HUES6 (cell line): ENCODE measurements at regions not wholly inside any gene's neighbourhood (a gene's known extent, or its start where the extent isn't known, plus 50 kb on each side); places are given as distances from the start of the nearest gene placed in this dataset.
"Not testable (repeated sequence)": the region's sequence is repeated elsewhere in the genome, so short reads cannot be mapped to it uniquely, and the experiment has no call there.

ENCODE experiments used
- H3K27ac ChIP-seq: 2 replicates; pipeline ENCODE4 v1.7.0; 2013; ENCODE audit warnings: low read depth, mild to moderate bottlenecking, low read length, inconsistent platforms
- H3K27me3 ChIP-seq: 2 replicates; pipeline ENCODE4 v1.6.1; 2013; ENCODE audit warnings: low read length; ENCODE audit not compliant: control insufficient read depth, insufficient read depth
- H3K36me3 ChIP-seq: 2 replicates; pipeline ENCODE4 v1.6.1; 2013; ENCODE audit warnings: low read length; ENCODE audit not compliant: control insufficient read depth, insufficient read depth
- H3K4me1 ChIP-seq: 2 replicates; pipeline ENCODE4 v1.6.1; 2013; ENCODE audit warnings: low read length; ENCODE audit not compliant: control insufficient read depth, insufficient read depth
- H3K4me3 ChIP-seq: 2 replicates; pipeline ENCODE4 v1.5.1; 2013; ENCODE audit warnings: low read depth, low read length
- H3K9ac ChIP-seq: one replicate; pipeline ENCODE4 v1.6.1; 2013; ENCODE audit warnings: mild to moderate bottlenecking, low read length
- H3K9me3 ChIP-seq: 2 replicates; pipeline ENCODE4 v1.6.1; 2013; ENCODE audit warnings: low read depth, low read length; ENCODE audit not compliant: control insufficient read depth, insufficient read depth

GRCh38 chr12:78556651-78557050 is 307.9 kb upstream of the SYT1 start:
- H3K9me3 ChIP-seq = no peaks in the 10 kb centered on the region
- H3K9ac ChIP-seq = no peak overlapping the region
- no peak overlapping the region for H3K4me3 ChIP-seq
- H3K4me1 ChIP-seq = no peaks in the 10 kb centered on the region
- no peaks in the 10 kb centered on the region for H3K36me3 ChIP-seq
- H3K27ac ChIP-seq = no peak overlapping the region
- H3K27me3 ChIP-seq = no peaks in the 10 kb centered on the region

- Histone ChIP-seq H3K27ac (no peak overlapping the region), H3K9me3 (no peaks in the 10 kb centered on the region), H3K36me3 (no peaks in the 10 kb centered on the region), H3K4me1 (no peaks in the 10 kb centered on the region), H3K27me3 (no peaks in the 10 kb centered on the region), H3K4me3 (no peak overlapping the region), H3K9ac (no peak overlapping the region)
These were observed 305.2 kb upstream of the SYT1 start for GRCh38 chr12:78559416-78559815.

GRCh38 chr12:78559886-78560285 is 304.7 kb upstream of the SYT1 start:
- H3K27ac ChIP-seq = no peak overlapping the region
- no peaks in the 10 kb centered on the region for H3K9me3 ChIP-seq
- H3K4me1 ChIP-seq = no peaks in the 10 kb centered on the region
- H3K36me3 ChIP-seq = no peaks in the 10 kb centered on the region
- H3K4me3 ChIP-seq = no peak overlapping the region
- H3K27me3 ChIP-seq = no peaks in the 10 kb centered on the region
- no peak overlapping the region for H3K9ac ChIP-seq

GRCh38 chr12:78560633-78561032 is 303.9 kb upstream of the SYT1 start:
- H3K9me3 ChIP-seq = no peaks in the 10 kb centered on the region
- no peaks in the 10 kb centered on the region for H3K27me3 ChIP-seq
- H3K27ac ChIP-seq = no peak overlapping the region
- no peak overlapping the region for H3K9ac ChIP-seq
- no peaks in the 10 kb centered on the region for H3K36me3 ChIP-seq
- no peak overlapping the region for H3K4me3 ChIP-seq
- H3K4me1 ChIP-seq = no peaks in the 10 kb centered on the region

- Histone ChIP-seq H3K27me3 (no peaks in the 10 kb centered on the region), H3K27ac (no peak overlapping the region), H3K9me3 (no peaks in the 10 kb centered on the region), H3K4me3 (no peak overlapping the region), H3K9ac (no peak overlapping the region), H3K4me1 (no peaks in the 10 kb centered on the region), H3K36me3 (no peaks in the 10 kb centered on the region)
These were observed 302.0 kb upstream of the SYT1 start for GRCh38 chr12:78562368-78563205.

- Histone ChIP-seq H3K9ac (no peak overlapping the region), H3K27ac (no peak overlapping the region), H3K36me3 (no peaks in the 10 kb centered on the region), H3K4me3 (no peak overlapping the region), H3K9me3 (no peaks in the 10 kb centered on the region), H3K27me3 (no peaks in the 10 kb centered on the region), H3K4me1 (no peaks in the 10 kb centered on the region)
These were observed 300.7 kb upstream of the SYT1 start for GRCh38 chr12:78563826-78564225.

- Histone ChIP-seq H3K27me3 (no peaks in the 10 kb centered on the region), H3K4me1 (no peaks in the 10 kb centered on the region), H3K27ac (no peak overlapping the region), H3K4me3 (no peak overlapping the region), H3K36me3 (no peaks in the 10 kb centered on the region), H3K9ac (no peak overlapping the region), H3K9me3 (no peaks in the 10 kb centered on the region)
These were observed 298.1 kb upstream of the SYT1 start for GRCh38 chr12:78566456-78566855.

GRCh38 chr12:78568321-78569020 is 296.1 kb upstream of the SYT1 start:
- Histone ChIP-seq H3K27ac (no peak overlapping the region), H3K9ac (no peak overlapping the region), H3K36me3 (no peaks in the 10 kb centered on the region), H3K27me3 (no peaks in the 10 kb centered on the region; the same call in 1 of the 2 replicates), H3K4me1 (0 out of 2 replicates have a peak, but pooled peaks cover 2% of the 10 kb centered on the region), H3K4me3 (no peak overlapping the region), H3K9me3 (no peaks in the 10 kb centered on the region)

- Histone ChIP-seq H3K9ac (no peak overlapping the region), H3K36me3 (no peaks in the 10 kb centered on the region), H3K27ac (no peak overlapping the region), H3K4me1 (peaks cover 9% of the 10 kb centered on the region; the same call in 1 of the 2 replicates), H3K27me3 (no peaks in the 10 kb centered on the region; the same call in 1 of the 2 replicates), H3K9me3 (peaks cover 8% of the 10 kb centered on the region), H3K4me3 (no peak overlapping the region)
These were observed 292.6 kb upstream of the SYT1 start for GRCh38 chr12:78571953-78572352.

GRCh38 chr12:78575208-78575607 is 289.4 kb upstream of the SYT1 start:
- not testable (repeated sequence) for H3K9ac ChIP-seq, H3K4me3 ChIP-seq, H3K4me1 ChIP-seq, H3K27ac ChIP-seq, H3K36me3 ChIP-seq, H3K9me3 ChIP-seq, H3K27me3 ChIP-seq

GRCh38 chr12:78579846-78580245 is 284.7 kb upstream of the SYT1 start:
- no peaks in the 10 kb centered on the region for H3K4me1 ChIP-seq
- no peak overlapping the region for H3K27ac ChIP-seq
- H3K9ac ChIP-seq = no peak overlapping the region
- no peaks in the 10 kb centered on the region for H3K36me3 ChIP-seq
- no peaks in the 10 kb centered on the region for H3K27me3 ChIP-seq
- H3K4me3 ChIP-seq = no peak overlapping the region
- peaks cover 8% of the 10 kb centered on the region for H3K9me3 ChIP-seq
